ENCODE measurements at regions not wholly inside any gene's neighbourhood (a gene's known extent, or its start where the extent isn't known, plus 50 kb on each side); places are given as distances from the start of the nearest gene placed in this dataset.

DNA sequence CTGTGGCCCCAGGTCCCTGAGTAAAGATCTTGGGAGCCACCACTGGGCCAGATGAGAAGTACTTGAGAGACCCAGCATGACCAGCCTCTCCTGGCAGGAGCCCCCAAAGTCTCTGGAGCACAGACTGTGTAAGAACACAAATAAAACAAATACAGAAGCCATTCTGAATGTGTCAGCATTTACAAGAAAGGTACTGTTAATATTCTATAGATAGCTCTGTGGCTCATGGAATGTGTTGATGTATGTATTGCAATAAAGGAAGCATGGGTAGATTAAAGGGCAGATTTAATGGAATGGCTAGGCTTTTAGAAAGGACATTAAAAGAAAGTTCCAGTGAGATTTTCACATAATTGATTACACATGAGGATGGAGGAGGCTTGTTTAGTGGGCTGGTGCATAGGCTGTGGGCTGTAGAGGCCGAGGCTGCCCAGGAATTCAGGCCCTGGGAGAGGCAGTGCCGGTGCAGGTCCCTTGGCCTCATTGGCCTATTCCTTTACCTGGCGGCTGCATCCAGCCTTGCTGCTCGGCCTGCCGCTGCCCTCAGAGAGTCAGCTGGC is 127.7 kb upstream of the DLX2 start:
- no TSS peak for BruUV-seq (replicated peaks)
- Histone ChIP-seq H3K4me3 (ENCODE audit: low read depth, low read length, poor library complexity, severe bottlenecking) (no peak overlapping the region), H3K36me3 (ENCODE audit: insufficient read depth, low read length) (no peaks in the 10 kb centered on the region), H3K4me2 (ENCODE audit: low read length) (no peak overlapping the region), H2AFZ (ENCODE audit: low read length) (no peak overlapping the region), H4K20me1 (ENCODE audit: insufficient read depth, low read length) (no peaks in the 10 kb centered on the region), H3K79me2 (ENCODE audit: insufficient read depth, low read depth, low read length) (no peaks in the 10 kb centered on the region), H3K9me3 (ENCODE audit: low read length) (no peaks in the 10 kb centered on the region), H3K4me1 (ENCODE audit: insufficient read depth, low read length, poor library complexity, severe bottlenecking) (no peaks in the 10 kb centered on the region), H3K9me2 (ENCODE audit: insufficient read depth, low read length) (no peaks in the 10 kb centered on the region), H3K27ac (ENCODE audit: low read depth, low read length, poor library complexity, severe bottlenecking) (no peak overlapping the region)
- CTCF ChIA-PET (ENCODE audit: unreplicated experiment): interaction anchor here (1.4 kb wide), 1 partner anchor 19 kb away, joined by 3 read pairs; no protein-coding TSS in a partner anchor
- POLR2A ChIA-PET: interaction anchor here (1.0 to 1.6 kb wide), 2 partner anchors 10 to 42 kb away, joined by 3 read pairs; no protein-coding TSS in a partner anchor
- no peak for DNase-seq (ENCODE audit: low spot score)
- intact Hi-C loops (cut with micrococcal nuclease; ENCODE audit: unreplicated experiment): no loop called here
- TF ChIP-seq EZH2phosphoT487 (IDR thresholded peaks at IDR 0.05; ENCODE audit: borderline replicate concordance, low read depth, low read length): no peak
- TF ChIP-seq, protein P1, sequence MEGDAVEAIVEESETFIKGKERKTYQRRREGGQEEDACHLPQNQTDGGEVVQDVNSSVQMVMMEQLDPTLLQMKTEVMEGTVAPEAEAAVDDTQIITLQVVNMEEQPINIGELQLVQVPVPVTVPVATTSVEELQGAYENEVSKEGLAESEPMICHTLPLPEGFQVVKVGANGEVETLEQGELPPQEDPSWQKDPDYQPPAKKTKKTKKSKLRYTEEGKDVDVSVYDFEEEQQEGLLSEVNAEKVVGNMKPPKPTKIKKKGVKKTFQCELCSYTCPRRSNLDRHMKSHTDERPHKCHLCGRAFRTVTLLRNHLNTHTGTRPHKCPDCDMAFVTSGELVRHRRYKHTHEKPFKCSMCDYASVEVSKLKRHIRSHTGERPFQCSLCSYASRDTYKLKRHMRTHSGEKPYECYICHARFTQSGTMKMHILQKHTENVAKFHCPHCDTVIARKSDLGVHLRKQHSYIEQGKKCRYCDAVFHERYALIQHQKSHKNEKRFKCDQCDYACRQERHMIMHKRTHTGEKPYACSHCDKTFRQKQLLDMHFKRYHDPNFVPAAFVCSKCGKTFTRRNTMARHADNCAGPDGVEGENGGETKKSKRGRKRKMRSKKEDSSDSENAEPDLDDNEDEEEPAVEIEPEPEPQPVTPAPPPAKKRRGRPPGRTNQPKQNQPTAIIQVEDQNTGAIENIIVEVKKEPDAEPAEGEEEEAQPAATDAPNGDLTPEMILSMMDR (conservative IDR thresholded peaks at IDR 0.05; ENCODE audit: low read length): no peak

DNA sequence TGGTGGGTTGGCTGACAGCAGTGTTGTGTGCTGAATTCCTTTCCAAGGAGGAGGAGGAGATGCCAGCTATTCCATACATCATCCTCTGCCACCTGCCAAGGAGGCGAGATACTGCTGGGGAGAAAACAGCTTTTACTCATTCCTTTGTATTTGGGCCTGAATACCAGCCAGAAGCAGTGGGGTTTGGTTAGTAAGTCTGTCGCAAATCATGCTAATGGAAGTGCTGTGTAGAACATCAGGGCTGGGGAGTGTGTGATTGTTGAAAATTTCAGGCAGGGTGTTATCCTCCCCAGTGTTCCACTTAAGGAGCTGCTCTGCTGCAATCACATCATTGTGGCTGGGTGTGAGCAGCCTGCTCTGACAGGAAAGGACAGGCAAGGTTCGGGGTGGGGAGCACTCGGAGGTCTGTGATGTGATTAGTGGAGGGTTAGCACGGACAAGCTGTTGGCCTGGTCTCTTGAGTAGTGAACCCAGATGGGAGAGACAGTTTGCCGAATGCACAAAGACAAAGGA is 128.2 kb upstream of the DLX2 start:
- CTCF ChIA-PET (ENCODE audit: unreplicated experiment): interaction anchor here (1.4 kb wide), 1 partner anchor 20 kb away, joined by 3 read pairs; no protein-coding TSS in a partner anchor

More for the DNA sequence above, 128.2 kb upstream of the DLX2 start:
- no TSS peak for BruUV-seq (replicated peaks)
- no peak for DNase-seq (ENCODE audit: low spot score)
- no peaks in the 10 kb centered on the region for H3K9me3 ChIP-seq (ENCODE audit: low read length)
- intact Hi-C loops (cut with micrococcal nuclease; ENCODE audit: unreplicated experiment): no loop called here
- no peak overlapping the region for H3K4me2 ChIP-seq (ENCODE audit: low read length)
- H4K20me1 ChIP-seq (ENCODE audit: insufficient read depth, low read length): no peaks in the 10 kb centered on the region
- TF ChIP-seq, protein P1 (conservative IDR thresholded peaks at IDR 0.05; ENCODE audit: low read length): no peak
- no peak for TF ChIP-seq EZH2phosphoT487 (IDR thresholded peaks at IDR 0.05; ENCODE audit: borderline replicate concordance, low read depth, low read length)
- H3K27ac ChIP-seq (ENCODE audit: low read depth, low read length, poor library complexity, severe bottlenecking): no peak overlapping the region
- no peaks in the 10 kb centered on the region for H3K4me1 ChIP-seq (ENCODE audit: insufficient read depth, low read length, poor library complexity, severe bottlenecking)
- H3K36me3 ChIP-seq (ENCODE audit: insufficient read depth, low read length): no peaks in the 10 kb centered on the region
- POLR2A ChIA-PET: interaction anchor here (0.6 to 1.6 kb wide), 3 partner anchors 10 to 652 kb away, joined by 3 read pairs; no protein-coding TSS in a partner anchor
- no peak overlapping the region for H2AFZ ChIP-seq (ENCODE audit: low read length)
- H3K4me3 ChIP-seq (ENCODE audit: low read depth, low read length, poor library complexity, severe bottlenecking): no peak overlapping the region
- no peaks in the 10 kb centered on the region for H3K9me2 ChIP-seq (ENCODE audit: insufficient read depth, low read length)
- no peaks in the 10 kb centered on the region for H3K79me2 ChIP-seq (ENCODE audit: insufficient read depth, low read depth, low read length)
